Keratinocyte (primary cell): ENCODE measurements at regions not wholly inside any gene's neighbourhood (a gene's known extent, or its start where the extent isn't known, plus 50 kb on each side); places are given as distances from the start of the nearest gene placed in this dataset.

Experiments
- DNase-seq: peaks from one replicate; pipeline ENCODE4 v3.0.0-alpha.2; 2011; ENCODE audit warnings: low read depth, missing footprints, low spot score
- FAIRE-seq: peaks from 2 replicates; lab custom pipeline; 2011; peaks lifted over from hg19 to GRCh38; lab: Jason Lieb, UNC
- H2AFZ ChIP-seq: 2 replicates; pipeline ENCODE4 v1.6.0; 2012; ENCODE audit warnings: low read length, control low read depth, inconsistent platforms; ENCODE audit not compliant: control insufficient read depth
- H3K27ac ChIP-seq: 2 replicates; pipeline ENCODE4 v1.5.1; 2011; ENCODE audit warnings: low read length; ENCODE audit not compliant: control insufficient read depth, insufficient read depth
- H3K27me3 ChIP-seq: 3 replicates; pipeline ENCODE4 v1.6.0; 2011; ENCODE audit warnings: low read length; ENCODE audit not compliant: control insufficient read depth, insufficient read depth; ENCODE audit errors: extremely low read depth
- H3K36me3 ChIP-seq, 2 experiments: 2 replicates in 1 of 2; 3 replicates in 1 of 2; pipeline ENCODE4 v1.5.1; 2011; ENCODE audit warnings: low read length in 2 of 2, mild to moderate bottlenecking in 1 of 2; ENCODE audit not compliant: control insufficient read depth in 2 of 2, insufficient read depth in 2 of 2; ENCODE audit errors: extremely low read depth in 1 of 2
- H3K4me1 ChIP-seq: 3 replicates; pipeline ENCODE4 v1.5.1; 2011; ENCODE audit warnings: low read length; ENCODE audit not compliant: control insufficient read depth, insufficient read depth; ENCODE audit errors: extremely low read depth
- H3K4me2 ChIP-seq: 3 replicates; pipeline ENCODE4 v1.6.0; 2011; ENCODE audit warnings: low read depth, low read length; ENCODE audit not compliant: control insufficient read depth, insufficient read depth; ENCODE audit errors: extremely low read depth
- H3K4me3 ChIP-seq, 3 experiments: fragments of 200-600 bp in 1 of 3; sonication (generic) in 1 of 3; 2 replicates in 2 of 3; 3 replicates in 1 of 3; pipeline ENCODE4 v1.5.1; 2011 to 2016; ENCODE audit warnings: low read length in 3 of 3, mild to moderate bottlenecking in 3 of 3, control low read depth in 2 of 3, inconsistent platforms in 1 of 3, low read depth in 1 of 3, mixed read lengths in 1 of 3, mixed run types in 1 of 3, moderate library complexity in 1 of 3; ENCODE audit not compliant: control insufficient read depth in 2 of 3, insufficient read depth in 2 of 3; ENCODE audit errors: extremely low read depth in 1 of 3
- H3K79me2 ChIP-seq: 2 replicates; pipeline ENCODE4 v1.6.0; 2012; ENCODE audit warnings: low read length; ENCODE audit not compliant: control insufficient read depth, insufficient read depth
- H3K9ac ChIP-seq: 3 replicates; pipeline ENCODE4 v1.6.0; 2011; ENCODE audit warnings: low read length; ENCODE audit not compliant: control insufficient read depth, insufficient read depth; ENCODE audit errors: extremely low read depth
- H3K9me1 ChIP-seq: 3 replicates; pipeline ENCODE4 v1.6.0; 2011; ENCODE audit warnings: low read length; ENCODE audit not compliant: control insufficient read depth, insufficient read depth; ENCODE audit errors: extremely low read depth
- H3K9me3 ChIP-seq: 2 replicates; pipeline ENCODE4 v1.5.1; 2012; ENCODE audit warnings: low read depth, low read length; ENCODE audit not compliant: control insufficient read depth
- H4K20me1 ChIP-seq: 3 replicates; pipeline ENCODE4 v1.6.0; 2011; ENCODE audit warnings: low read length; ENCODE audit not compliant: control insufficient read depth, insufficient read depth; ENCODE audit errors: extremely low read depth
- EZH2 ChIP-seq: IDR thresholded peaks from one replicate; pipeline ENCODE4 v1.6.1; 2012; ENCODE audit warnings: inconsistent platforms, mild to moderate bottlenecking, low read length, moderate library complexity
- dilution Hi-C: fragments of 300-500 bp; cut with MboI; formaldehyde crosslinking; loops from one replicate; pipeline ENCODE4 v1.7.0; 2020; ENCODE audit warnings: low sequenced_read_pairs; ENCODE audit not compliant: extremely low pct_ligation_motif_present
- TF ChIP-seq, protein P1 (sequence below), 3 experiments: IDR thresholded peaks in 1 of 3; conservative IDR thresholded peaks in 1 of 3; optimal IDR thresholded peaks in 1 of 3; 2 replicates in 2 of 3; 3 replicates in 1 of 3; pipeline versions ENCODE3 to v1.5.1; 2011; ENCODE audit warnings: low read length in 3 of 3, mild to moderate bottlenecking in 3 of 3, moderate library complexity in 2 of 3, control low read depth in 1 of 3, inconsistent platforms in 1 of 3; ENCODE audit not compliant: insufficient read depth in 2 of 3; ENCODE audit errors: extremely low read depth in 1 of 3

DNA sequence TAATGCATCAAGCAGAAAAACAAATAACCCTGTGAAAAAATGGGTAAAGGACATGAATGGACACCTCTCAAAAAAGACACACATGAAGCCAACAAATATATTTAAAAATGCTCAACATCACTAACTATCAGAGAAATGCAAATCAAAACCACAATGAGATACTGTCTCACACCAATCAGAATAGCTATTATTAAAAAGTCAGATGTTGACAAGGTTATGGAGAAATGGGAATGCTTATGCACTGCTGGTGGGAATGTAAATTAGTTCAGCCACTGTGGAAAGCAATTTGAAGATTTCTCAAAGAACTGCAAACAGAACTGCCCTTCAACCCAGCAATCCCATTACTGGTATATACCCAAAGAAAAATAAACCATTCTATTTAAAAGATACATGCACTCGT lies 86.6 kb upstream of the TNFSF4 start:
- Histone ChIP-seq H3K4me3 (no peak overlapping the region), H3K4me2 (no peak overlapping the region), H4K20me1 (no peaks in the 10 kb centered on the region), H3K79me2 (no peaks in the 10 kb centered on the region), H3K27me3 (no peaks in the 10 kb centered on the region), H3K9ac (no peak overlapping the region), H3K36me3 (no peaks in the 10 kb centered on the region), H3K9me1 (no peaks in the 10 kb centered on the region), H3K9me3 (no peaks in the 10 kb centered on the region), H2AFZ (no peak overlapping the region), H3K27ac (no peak overlapping the region), H3K4me1 (no peaks in the 10 kb centered on the region)
- DNase-seq, result no peak
- dilution Hi-C loops, result no loop called here
- TF ChIP-seq, protein P1, sequence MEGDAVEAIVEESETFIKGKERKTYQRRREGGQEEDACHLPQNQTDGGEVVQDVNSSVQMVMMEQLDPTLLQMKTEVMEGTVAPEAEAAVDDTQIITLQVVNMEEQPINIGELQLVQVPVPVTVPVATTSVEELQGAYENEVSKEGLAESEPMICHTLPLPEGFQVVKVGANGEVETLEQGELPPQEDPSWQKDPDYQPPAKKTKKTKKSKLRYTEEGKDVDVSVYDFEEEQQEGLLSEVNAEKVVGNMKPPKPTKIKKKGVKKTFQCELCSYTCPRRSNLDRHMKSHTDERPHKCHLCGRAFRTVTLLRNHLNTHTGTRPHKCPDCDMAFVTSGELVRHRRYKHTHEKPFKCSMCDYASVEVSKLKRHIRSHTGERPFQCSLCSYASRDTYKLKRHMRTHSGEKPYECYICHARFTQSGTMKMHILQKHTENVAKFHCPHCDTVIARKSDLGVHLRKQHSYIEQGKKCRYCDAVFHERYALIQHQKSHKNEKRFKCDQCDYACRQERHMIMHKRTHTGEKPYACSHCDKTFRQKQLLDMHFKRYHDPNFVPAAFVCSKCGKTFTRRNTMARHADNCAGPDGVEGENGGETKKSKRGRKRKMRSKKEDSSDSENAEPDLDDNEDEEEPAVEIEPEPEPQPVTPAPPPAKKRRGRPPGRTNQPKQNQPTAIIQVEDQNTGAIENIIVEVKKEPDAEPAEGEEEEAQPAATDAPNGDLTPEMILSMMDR (optimal IDR thresholded peaks at IDR 0.05 in 1 of 3, IDR thresholded peaks at IDR 0.05 in 1 of 3, conservative IDR thresholded peaks at IDR 0.05 in 1 of 3; ENCODE audit: extremely low read depth in 1 of 3, insufficient read depth in 2 of 3, low read length in 3 of 3), result no peak
- TF ChIP-seq EZH2, result no peak
- FAIRE-seq, result no peak

DNA sequence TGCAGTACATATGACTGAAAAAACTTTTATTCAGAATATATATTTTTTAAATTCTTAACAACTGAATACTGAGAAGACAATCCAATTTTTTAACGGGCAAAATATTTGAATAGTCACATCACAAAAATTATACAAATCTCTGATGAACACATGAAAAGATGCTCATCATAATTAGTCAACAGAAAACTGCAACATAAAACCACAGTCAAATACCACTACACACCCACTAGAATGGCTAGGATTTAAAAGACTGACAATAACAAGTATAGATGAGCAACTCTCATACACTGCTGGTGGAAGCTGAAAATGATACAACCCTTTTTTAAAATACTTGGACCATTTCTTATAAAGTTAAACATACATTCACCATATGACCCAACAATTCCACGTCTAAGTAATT lies 87.7 kb upstream of the TNFSF4 start:
- FAIRE-seq, result no peak
- H3K9me3 ChIP-seq, result no peaks in the 10 kb centered on the region
- no peaks in the 10 kb centered on the region for H3K27me3 ChIP-seq
- H3K4me2 ChIP-seq, result no peak overlapping the region
- no peaks in the 10 kb centered on the region for H3K4me1 ChIP-seq
- no peak for DNase-seq
- dilution Hi-C loops, result no loop called here
- H4K20me1 ChIP-seq, result no peaks in the 10 kb centered on the region
- H3K4me3 ChIP-seq, result no peak overlapping the region
- no peak overlapping the region for H2AFZ ChIP-seq
- no peaks in the 10 kb centered on the region for H3K36me3 ChIP-seq
- no peak overlapping the region for H3K9ac ChIP-seq
- H3K27ac ChIP-seq, result no peak overlapping the region
- no peaks in the 10 kb centered on the region for H3K79me2 ChIP-seq
- TF ChIP-seq, protein P1 (optimal IDR thresholded peaks at IDR 0.05 in 1 of 3, IDR thresholded peaks at IDR 0.05 in 1 of 3, conservative IDR thresholded peaks at IDR 0.05 in 1 of 3; ENCODE audit: extremely low read depth in 1 of 3, insufficient read depth in 2 of 3, low read length in 3 of 3), result no peak
- no peak for TF ChIP-seq EZH2
- no peaks in the 10 kb centered on the region for H3K9me1 ChIP-seq
